ENCODE measurements at regions not wholly inside any gene's neighbourhood (a gene's known extent, or its start where the extent isn't known, plus 50 kb on each side); places are given as distances from the start of the nearest gene placed in this dataset.

DNA sequence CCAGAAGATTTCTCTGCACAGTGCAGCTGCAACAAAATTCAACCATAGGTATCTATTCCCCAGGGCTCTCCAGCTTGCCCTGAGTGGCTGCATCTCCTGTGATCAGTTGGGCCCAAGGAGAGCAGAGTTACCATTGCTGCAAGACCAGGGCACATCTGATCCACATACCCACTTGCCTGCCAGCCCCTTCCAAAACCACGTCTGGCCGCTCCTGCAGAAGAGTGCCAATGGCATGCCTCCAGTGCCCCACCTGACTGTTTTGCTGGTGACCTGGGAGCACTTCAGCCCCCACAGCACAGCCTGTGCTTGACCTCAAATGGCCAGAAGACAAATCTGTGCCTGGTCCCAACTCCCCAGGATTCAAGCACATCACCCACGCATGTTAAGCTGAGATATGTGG is 526.1 kb upstream of the GBE1 start:
- 90 to 96% (median 94%) methylated on average over 3 of the region's 3 CpGs for WGBS, 4 donors
- Histone ChIP-seq H3K27me3 (no peaks in the 10 kb centered on the region), H3K36me3 (no peaks in the 10 kb centered on the region), H3K9me3 (peaks cover 0 to 17% (median 1%) of the 10 kb centered on the region in 12 donors), H3K4me1 (no peaks in the 10 kb centered on the region), H3K4me3 (no peak overlapping the region), H3K27ac (no peak overlapping the region)
- intact Hi-C loops (cut with DNase I): no loop called here
- TF ChIP-seq, protein P1, sequence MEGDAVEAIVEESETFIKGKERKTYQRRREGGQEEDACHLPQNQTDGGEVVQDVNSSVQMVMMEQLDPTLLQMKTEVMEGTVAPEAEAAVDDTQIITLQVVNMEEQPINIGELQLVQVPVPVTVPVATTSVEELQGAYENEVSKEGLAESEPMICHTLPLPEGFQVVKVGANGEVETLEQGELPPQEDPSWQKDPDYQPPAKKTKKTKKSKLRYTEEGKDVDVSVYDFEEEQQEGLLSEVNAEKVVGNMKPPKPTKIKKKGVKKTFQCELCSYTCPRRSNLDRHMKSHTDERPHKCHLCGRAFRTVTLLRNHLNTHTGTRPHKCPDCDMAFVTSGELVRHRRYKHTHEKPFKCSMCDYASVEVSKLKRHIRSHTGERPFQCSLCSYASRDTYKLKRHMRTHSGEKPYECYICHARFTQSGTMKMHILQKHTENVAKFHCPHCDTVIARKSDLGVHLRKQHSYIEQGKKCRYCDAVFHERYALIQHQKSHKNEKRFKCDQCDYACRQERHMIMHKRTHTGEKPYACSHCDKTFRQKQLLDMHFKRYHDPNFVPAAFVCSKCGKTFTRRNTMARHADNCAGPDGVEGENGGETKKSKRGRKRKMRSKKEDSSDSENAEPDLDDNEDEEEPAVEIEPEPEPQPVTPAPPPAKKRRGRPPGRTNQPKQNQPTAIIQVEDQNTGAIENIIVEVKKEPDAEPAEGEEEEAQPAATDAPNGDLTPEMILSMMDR (IDR thresholded peaks at IDR 0.05): no peak
- TF ChIP-seq POLR2A (IDR thresholded peaks at IDR 0.05): no peak
- no peak for ATAC-seq
- DNase-seq: no peak

DNA sequence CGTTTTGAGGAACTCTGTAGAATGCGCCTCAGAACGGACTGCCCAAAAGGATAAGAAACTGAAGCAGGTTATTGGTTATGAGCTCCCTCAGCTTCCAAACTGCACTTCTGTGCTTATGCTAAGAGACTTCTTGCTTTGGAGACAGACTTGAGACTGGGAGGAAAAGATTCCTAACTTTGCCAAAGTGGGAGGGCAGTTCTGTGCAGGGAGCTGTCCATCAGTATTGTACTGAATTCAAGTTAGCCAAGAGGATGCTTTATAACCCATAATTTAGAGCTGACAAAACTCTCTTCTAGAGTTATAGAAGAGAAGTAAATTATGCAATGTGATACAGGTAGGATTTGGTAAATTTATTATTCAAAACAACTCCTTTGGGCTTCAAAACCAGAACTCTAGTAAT is 519.8 kb upstream of the GBE1 start:
- WGBS, 4 donors: 62 to 68% (median 65%) methylated on average over 3 of the region's 3 CpGs
- intact Hi-C loops (cut with DNase I): no loop called here
- no peaks in the 10 kb centered on the region for H3K9me3 ChIP-seq
- DNase-seq: no peak
- H3K4me1 ChIP-seq: no peaks in the 10 kb centered on the region
- no peak overlapping the region for H3K27ac ChIP-seq
- no peak overlapping the region for H3K4me3 ChIP-seq
- TF ChIP-seq POLR2A (IDR thresholded peaks at IDR 0.05): no peak
- TF ChIP-seq, protein P1 (IDR thresholded peaks at IDR 0.05): no peak
- H3K36me3 ChIP-seq: no peaks in the 10 kb centered on the region
- ATAC-seq: no peak
- H3K27me3 ChIP-seq: no peaks in the 10 kb centered on the region

DNA sequence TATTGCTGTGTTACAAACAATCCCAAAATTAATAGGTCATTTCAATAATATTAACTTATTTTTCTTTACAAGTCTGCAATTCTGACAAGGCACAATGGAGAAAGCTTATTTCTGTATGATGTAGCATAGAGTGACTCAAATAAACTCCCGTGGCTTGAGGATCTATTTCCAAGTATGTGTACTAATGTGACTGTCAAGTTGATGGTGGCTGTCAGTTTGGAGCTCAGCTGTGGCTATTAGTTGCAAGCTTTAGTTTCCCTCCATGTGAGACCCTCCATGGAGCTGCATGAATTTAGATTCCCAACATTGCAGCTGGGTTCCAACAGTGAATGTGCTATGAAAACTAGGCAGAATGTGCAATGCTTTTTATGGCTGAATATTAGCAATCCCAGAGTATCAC is 515.5 kb upstream of the GBE1 start:
- Histone ChIP-seq H3K4me3 (no peak overlapping the region), H3K27ac (no peak overlapping the region), H3K27me3 (no peaks in the 10 kb centered on the region), H3K4me1 (no peaks in the 10 kb centered on the region), H3K36me3 (no peaks in the 10 kb centered on the region), H3K9me3 (peaks cover 0 to 4% (median 0%) of the 10 kb centered on the region in 12 donors)
- no peak for ATAC-seq
- 70 to 89% (median 79%) methylated on average over 1 of the region's 1 CpG for WGBS, 4 donors
- TF ChIP-seq, protein P1 (IDR thresholded peaks at IDR 0.05): no peak
- no peak for TF ChIP-seq POLR2A (IDR thresholded peaks at IDR 0.05)
- intact Hi-C loops (cut with DNase I): no loop called here
- DNase-seq: no peak

DNA sequence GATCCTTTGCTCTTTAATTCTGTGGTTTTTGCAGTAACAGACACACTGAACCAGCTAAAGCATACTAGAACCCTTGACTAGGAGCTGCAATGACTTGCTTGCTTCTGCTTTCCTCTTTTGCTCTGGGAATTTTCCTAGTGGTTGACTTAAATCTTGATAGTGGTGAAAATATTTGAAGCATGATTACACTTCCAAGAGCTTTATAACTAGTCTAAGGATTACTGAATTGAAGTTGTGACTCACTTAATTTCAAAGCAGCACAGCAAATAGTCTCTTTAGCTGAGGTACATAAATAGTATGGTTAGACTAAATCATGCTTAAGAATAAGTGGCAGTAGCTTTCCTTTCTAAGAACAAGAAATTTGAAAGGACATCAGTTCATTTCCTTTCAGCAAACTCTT is 513.5 kb upstream of the GBE1 start:
- Histone ChIP-seq H3K36me3 (no peaks in the 10 kb centered on the region), H3K4me1 (no peaks in the 10 kb centered on the region), H3K9me3 (peaks cover 0 to 15% (median 0%) of the 10 kb centered on the region in 12 donors), H3K27me3 (no peaks in the 10 kb centered on the region), H3K27ac (no peak overlapping the region), H3K4me3 (no peak overlapping the region)
- no peak for ATAC-seq
- no peak for DNase-seq
- intact Hi-C loops (cut with DNase I): no loop called here
- TF ChIP-seq POLR2A (IDR thresholded peaks at IDR 0.05): no peak
- TF ChIP-seq, protein P1 (IDR thresholded peaks at IDR 0.05): no peak

Data from heart left ventricle (tissue), 16 donors.